GM19467 (cell line): ENCODE measurements at regions not wholly inside any gene's neighbourhood (a gene's known extent, or its start where the extent isn't known, plus 50 kb on each side); places are given as distances from the start of the nearest gene placed in this dataset.
"Not testable (repeated sequence)": the region's sequence is repeated elsewhere in the genome, so short reads cannot be mapped to it uniquely, and the experiment has no call there.

ENCODE experiments used
- ATAC-seq: cut with Tn5 transposase; IDR thresholded peaks from one replicate; pipeline ENCODE4 v1.9.1; 2021; ENCODE audit warnings: mild to moderate bottlenecking, moderate library complexity; ENCODE audit not compliant: unreplicated experiment

DNA sequence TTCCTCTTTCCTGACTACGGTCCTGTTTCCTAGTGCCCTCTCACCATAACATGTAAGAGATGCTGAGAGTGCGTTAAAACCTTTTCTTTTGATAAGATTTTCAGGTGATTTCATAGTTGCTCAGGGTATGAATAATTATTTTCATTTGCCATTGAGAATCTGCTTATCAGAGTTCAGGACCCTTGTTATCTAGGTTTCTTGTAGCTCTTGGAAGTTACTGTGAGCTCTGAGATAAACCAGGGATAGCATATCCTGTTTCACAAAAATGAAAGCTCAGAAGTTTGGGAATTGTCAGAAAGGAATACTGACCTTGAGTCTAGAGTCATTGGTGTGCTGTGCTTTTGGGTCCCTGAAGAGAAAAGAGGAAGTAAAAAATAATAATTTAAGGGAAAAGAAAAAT is 76.8 kb upstream of the PRKG1 start:
- ATAC-seq, result no peak

GRCh38 chr10:50999163-50999562 is 75.1 kb upstream of the PRKG1 start:
- ATAC-seq, result no peak

GRCh38 chr10:51000164-51000563 is 74.1 kb upstream of the PRKG1 start:
- no peak for ATAC-seq

DNA sequence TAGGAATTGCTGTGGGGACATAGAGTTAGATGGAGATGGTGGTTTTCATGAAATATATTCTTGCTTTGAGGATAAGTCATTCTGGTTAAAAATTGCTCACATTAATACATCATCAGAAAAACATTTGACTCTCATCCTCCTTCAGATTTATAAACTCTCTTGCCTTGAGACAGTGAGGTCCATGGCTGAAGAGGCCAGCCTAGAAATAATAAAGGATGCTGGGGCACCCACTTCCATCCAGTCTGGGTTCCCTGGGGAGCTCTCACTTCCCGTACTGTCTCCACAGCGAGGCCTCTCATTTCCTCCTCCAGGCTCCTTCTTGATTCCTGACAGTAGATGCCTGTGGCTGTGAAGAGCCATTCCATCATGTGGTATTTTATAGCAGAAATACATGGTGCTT is 73.3 kb upstream of the PRKG1 start:
- ATAC-seq, result no peak

- ATAC-seq, result no peak
Observed at GRCh38 chr10:51001587-51001986, 72.7 kb upstream of the PRKG1 start.

GRCh38 chr10:51002469-51002868 is 71.8 kb upstream of the PRKG1 start:
- no peak for ATAC-seq

DNA sequence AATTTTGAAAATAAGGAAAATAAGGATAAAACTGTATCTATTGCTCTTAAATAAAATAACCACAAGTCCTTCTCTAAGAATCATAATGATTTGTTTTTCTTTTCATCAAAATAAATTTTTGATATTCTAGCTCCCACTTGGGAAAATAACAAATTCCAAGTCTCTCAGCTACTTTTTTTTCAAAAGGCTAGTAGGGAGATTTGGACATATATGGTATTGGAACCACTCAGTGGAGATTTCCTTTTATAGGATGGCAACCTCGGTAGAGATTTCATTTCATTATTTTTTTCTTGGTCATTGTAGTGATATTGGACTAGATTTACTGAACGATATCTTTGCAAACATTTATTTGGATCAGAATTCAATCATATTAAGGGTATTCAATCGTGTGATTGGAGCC is 69.5 kb upstream of the PRKG1 start:
- no peak for ATAC-seq

GRCh38 chr10:51005551-51005950 is 68.7 kb upstream of the PRKG1 start:
- ATAC-seq, result no peak

DNA sequence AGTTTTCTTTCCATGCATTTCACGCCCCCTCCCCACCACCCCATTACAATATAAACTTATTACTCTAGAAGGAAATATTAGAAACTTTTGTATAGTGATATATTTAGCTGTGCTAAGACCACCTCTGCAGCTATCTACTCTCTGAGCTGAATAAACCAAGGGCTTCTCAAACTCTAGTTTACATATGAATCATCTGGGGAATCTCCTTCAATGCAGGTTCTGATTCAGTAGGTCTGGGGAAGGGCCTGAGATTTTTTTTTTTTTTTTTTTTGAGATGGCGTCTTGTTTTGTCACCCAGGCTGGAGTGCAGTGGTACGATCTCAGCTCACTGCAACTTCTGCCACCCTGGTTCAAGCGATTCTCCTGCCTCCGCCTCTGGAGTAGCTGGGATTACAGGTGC is 67.6 kb upstream of the PRKG1 start:
- no peak for ATAC-seq

- ATAC-seq, result no peak
Observed at GRCh38 chr10:51007781-51008180, 66.5 kb upstream of the PRKG1 start.

DNA sequence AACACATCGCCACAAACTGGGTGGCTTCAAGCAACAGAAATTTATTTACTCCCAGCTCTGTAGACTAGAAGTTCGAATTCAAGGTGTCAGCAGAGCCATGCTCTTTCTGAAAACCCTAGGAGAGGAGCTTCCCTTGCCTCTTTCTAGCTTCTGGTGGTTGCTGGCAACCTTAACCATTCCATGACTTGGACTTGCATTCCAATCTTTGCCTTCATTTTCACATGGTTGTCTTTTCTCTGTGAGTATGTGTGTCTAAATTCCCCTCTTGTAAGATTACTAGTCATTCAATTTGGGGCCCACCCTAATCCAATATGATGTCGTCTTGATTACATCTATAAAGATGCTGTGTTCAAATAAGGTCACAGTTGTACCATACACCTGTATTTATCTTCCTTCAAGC is 65.9 kb upstream of the PRKG1 start:
- no peak for ATAC-seq

GRCh38 chr10:51010977-51011376 is 63.3 kb upstream of the PRKG1 start:
- ATAC-seq, result peak; percentile 58

- ATAC-seq, result no peak
Observed at GRCh38 chr10:51012073-51012472, 62.2 kb upstream of the PRKG1 start.

DNA sequence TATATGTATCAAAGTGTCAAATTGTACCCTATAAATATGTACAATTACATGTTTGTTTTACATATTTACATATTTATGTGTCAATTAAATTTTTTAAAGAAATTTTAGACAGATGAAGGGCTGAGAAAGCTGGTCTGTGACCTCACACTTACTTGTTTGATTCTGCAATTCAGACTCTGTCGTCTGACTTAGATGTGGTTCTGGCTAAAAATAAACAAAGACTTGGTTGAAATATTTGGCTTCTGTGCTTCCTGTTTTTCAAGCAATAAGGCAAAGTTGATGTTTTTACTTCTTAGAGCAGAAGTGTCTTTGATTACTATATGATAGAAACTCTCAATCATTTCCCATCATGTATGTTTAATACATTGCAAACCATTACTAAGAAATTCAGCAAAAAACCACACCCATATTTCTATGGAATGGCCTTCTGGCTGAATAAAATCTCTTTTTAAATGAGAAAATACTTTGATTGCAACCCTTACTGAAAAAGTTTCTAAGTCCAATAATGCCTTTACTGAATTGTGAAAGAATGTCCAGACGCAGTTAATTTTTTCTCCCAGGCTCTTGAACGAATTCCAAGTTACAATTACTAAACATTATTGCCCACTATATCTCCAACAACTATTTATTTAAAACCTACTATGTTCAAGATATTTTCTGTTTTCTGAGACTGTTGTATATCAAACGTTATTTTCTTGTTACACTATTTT is 59.5 kb upstream of the PRKG1 start:
- no peak for ATAC-seq

DNA sequence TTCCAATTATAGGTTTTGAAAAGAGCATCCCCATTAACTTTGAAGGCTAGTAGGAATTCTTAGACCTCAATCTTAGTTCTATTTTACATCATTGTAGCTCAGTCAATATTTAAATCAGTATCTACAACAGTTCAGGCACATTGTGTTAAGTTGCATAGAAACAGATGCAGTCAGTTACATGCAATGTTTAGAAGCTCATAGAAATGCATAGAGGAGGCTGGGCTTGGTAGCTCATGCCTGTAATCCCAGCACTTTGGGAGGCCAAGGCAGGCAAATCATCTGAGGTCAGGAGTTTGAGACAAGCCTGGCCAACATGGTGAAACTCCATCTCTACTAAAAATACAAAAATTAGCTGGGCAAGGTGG is 58.9 kb upstream of the PRKG1 start:
- not testable (repeated sequence) for ATAC-seq

GRCh38 chr10:51020200-51020599 is 54.1 kb upstream of the PRKG1 start:
- ATAC-seq, result no peak

DNA sequence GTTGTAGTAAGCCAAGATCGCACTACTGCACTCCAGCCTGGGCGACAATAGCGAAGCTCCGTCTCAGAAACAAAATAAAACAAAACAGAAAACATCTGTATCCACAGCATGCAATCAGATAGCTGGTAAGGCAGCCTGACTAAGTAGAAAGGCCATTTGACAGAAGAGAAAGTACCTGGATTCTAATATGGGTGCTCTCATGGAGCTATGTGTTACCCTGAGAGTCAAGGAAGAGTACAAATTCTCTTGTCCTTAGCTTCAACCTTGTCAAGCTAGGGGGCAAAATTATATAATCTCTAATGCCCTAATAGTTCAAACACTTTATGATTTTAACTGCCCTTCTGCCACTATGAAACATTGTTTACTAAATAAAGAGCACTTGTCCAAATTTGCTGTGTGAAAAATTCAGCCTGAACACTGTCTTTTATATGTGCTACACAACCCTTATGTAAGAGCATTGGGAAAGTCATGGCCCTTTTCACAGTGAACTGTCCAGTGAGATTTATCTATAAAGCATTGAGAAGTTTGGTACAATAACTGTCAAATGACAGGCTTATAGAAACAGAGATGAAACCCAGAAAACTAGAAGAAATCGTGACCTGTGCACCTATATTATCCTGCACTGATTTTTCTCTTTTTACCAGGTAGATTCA is 51.2 kb upstream of the PRKG1 start:
- ATAC-seq, result no peak

DNA sequence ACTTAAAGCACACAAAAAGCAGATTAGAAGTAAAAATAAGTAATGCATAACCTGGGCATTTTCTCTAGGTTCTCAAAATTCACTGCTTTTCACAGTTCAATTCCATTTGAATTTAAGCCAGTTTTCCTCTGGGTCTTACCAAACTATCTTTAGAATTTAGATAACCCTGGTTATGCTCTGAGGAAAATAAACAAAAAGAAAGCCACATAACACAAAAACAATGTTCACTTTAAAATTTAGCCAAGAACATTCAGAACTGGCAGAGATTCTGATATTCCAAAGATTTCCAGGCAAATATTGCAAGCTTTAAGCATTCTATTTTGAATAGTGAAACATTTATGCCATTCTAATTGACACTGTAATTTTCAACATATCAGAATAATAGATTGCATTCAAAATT is 50.7 kb upstream of the PRKG1 start:
- no peak for ATAC-seq
